ENCODE measurements at regions not wholly inside any gene's neighbourhood (a gene's known extent, or its start where the extent isn't known, plus 50 kb on each side); places are given as distances from the start of the nearest gene placed in this dataset.

- Histone ChIP-seq H3K4me1 (replicated peaks in 1 of 2) (no peaks in the 10 kb centered on the region), H3K27me3 (no peaks in the 10 kb centered on the region), H3K36me3 (replicated peaks in 1 of 2) (no peaks in the 10 kb centered on the region), H3K9me3 (replicated peaks in 1 of 3) (no peaks in the 10 kb centered on the region), H3K27ac (no peak overlapping the region), H3K4me3 (no peak overlapping the region)
- WGBS, 4 donors: 28 to 77% (median 48%) methylated on average over 2 of the region's 2 CpGs
- intact Hi-C loops (cut with DNase I): no loop called here
- no peak for DNase-seq
- TF ChIP-seq, protein P1, sequence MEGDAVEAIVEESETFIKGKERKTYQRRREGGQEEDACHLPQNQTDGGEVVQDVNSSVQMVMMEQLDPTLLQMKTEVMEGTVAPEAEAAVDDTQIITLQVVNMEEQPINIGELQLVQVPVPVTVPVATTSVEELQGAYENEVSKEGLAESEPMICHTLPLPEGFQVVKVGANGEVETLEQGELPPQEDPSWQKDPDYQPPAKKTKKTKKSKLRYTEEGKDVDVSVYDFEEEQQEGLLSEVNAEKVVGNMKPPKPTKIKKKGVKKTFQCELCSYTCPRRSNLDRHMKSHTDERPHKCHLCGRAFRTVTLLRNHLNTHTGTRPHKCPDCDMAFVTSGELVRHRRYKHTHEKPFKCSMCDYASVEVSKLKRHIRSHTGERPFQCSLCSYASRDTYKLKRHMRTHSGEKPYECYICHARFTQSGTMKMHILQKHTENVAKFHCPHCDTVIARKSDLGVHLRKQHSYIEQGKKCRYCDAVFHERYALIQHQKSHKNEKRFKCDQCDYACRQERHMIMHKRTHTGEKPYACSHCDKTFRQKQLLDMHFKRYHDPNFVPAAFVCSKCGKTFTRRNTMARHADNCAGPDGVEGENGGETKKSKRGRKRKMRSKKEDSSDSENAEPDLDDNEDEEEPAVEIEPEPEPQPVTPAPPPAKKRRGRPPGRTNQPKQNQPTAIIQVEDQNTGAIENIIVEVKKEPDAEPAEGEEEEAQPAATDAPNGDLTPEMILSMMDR (IDR thresholded peaks at IDR 0.05): no peak
- TF ChIP-seq POLR2A (IDR thresholded peaks at IDR 0.05): no peak
These were observed 1305.1 kb upstream of the GJE1 start for GRCh38 chr6:140827593-140827992.

DNA sequence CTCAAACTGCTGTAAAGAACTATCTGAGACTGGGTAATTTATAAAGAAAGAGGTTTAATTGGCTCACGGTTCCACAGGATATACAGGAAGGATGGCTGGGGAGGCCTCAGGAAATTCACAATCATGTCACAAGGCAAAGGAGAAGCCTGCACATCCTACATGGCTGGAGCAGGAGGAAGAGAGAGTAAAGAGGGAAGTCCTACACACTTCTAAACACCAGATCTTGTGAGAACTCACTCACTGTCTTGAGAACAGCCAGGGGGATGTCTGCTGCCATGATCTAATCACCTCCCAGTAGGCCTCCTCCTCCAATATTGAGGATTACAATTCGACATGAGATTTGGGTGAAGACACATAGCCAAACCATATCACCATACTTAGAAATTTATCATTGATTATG is 1307.0 kb upstream of the GJE1 start:
- WGBS, 4 donors: 79 to 85% (median 81%) methylated on average over 2 of the region's 2 CpGs
- H3K9me3 ChIP-seq (replicated peaks in 1 of 3): no peaks in the 10 kb centered on the region
- no peak for TF ChIP-seq POLR2A (IDR thresholded peaks at IDR 0.05)
- TF ChIP-seq, protein P1 (IDR thresholded peaks at IDR 0.05): no peak
- intact Hi-C loops (cut with DNase I): no loop called here
- H3K27me3 ChIP-seq: no peaks in the 10 kb centered on the region
- no peak for DNase-seq
- H3K27ac ChIP-seq: no peak overlapping the region
- no peaks in the 10 kb centered on the region for H3K4me1 ChIP-seq (replicated peaks in 1 of 2)
- H3K4me3 ChIP-seq: no peak overlapping the region
- H3K36me3 ChIP-seq (replicated peaks in 1 of 2): no peaks in the 10 kb centered on the region

DNA sequence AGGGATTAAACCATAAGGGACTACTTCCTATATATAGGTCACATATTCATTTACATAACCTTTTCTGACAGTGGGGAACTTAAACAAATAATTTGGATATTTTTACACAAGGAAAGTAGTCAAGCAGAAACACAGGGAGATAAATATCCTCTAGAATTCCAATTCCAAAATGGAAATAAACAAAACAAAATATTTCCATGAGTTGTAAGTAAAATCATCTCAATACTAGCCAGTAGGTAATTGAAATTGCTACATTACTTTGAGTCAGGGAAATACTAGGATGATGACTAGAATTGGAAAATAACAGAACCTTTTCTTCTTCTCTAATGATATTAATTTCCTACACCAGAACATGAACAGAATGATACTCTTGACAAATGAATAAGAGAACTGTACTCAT is 1308.1 kb upstream of the GJE1 start:
- Histone ChIP-seq H3K4me1 (replicated peaks in 1 of 2) (no peaks in the 10 kb centered on the region), H3K27ac (no peak overlapping the region), H3K4me3 (no peak overlapping the region), H3K9me3 (replicated peaks in 1 of 3) (no peaks in the 10 kb centered on the region), H3K27me3 (no peaks in the 10 kb centered on the region), H3K36me3 (replicated peaks in 1 of 2) (no peaks in the 10 kb centered on the region)
- no peak for DNase-seq
- no peak for TF ChIP-seq POLR2A (IDR thresholded peaks at IDR 0.05)
- TF ChIP-seq, protein P1 (IDR thresholded peaks at IDR 0.05): no peak
- intact Hi-C loops (cut with DNase I): no loop called here

GRCh38 chr6:140821196-140821595 is 1311.5 kb upstream of the GJE1 start:
- Histone ChIP-seq H3K27ac (no peak overlapping the region), H3K9me3 (replicated peaks in 1 of 3) (no peaks in the 10 kb centered on the region), H3K36me3 (replicated peaks in 1 of 2) (no peaks in the 10 kb centered on the region), H3K4me1 (replicated peaks in 1 of 2) (no peaks in the 10 kb centered on the region), H3K27me3 (no peaks in the 10 kb centered on the region), H3K4me3 (no peak overlapping the region)
- 83 to 93% (median 87%) methylated on average over 3 of the region's 3 CpGs for WGBS, 4 donors
- DNase-seq: no peak
- intact Hi-C loops (cut with DNase I): no loop called here
- no peak for TF ChIP-seq POLR2A (IDR thresholded peaks at IDR 0.05)
- TF ChIP-seq, protein P1 (IDR thresholded peaks at IDR 0.05): no peak
